ENCODE measurements at regions not wholly inside any gene's neighbourhood (a gene's known extent, or its start where the extent isn't known, plus 50 kb on each side); places are given as distances from the start of the nearest gene placed in this dataset.
A peak's percentile ranks its signal among the peaks of the same experiment; 100 is the strongest.

- Histone ChIP-seq H2AK5ac (ENCODE audit: low read length, severe bottlenecking) (no peak overlapping the region), H3K27ac (ENCODE audit: low read length, poor library complexity, severe bottlenecking) (no peak overlapping the region), H3K23ac (ENCODE audit: low read length in 2 of 2) (no peak overlapping the region), H3K79me1 (replicated peaks; ENCODE audit: low read length, poor library complexity, severe bottlenecking) (no peaks in the 10 kb centered on the region), H2BK120ac (ENCODE audit: low read depth, low read length) (no peak overlapping the region), H2BK12ac (ENCODE audit: low read length in 2 of 2) (no peak overlapping the region), H3K4ac (ENCODE audit: low read depth in 1 of 2, low read length in 2 of 2) (no peak overlapping the region), H3K4me3 (ENCODE audit: insufficient read depth in 1 of 2, low read depth in 1 of 2, low read length in 2 of 2) (no peak overlapping the region), H3K9me3 (ENCODE audit: control insufficient read depth, low read length) (peaks cover 9% of the 10 kb centered on the region), H4K8ac (ENCODE audit: low read length) (no peak overlapping the region), H3K18ac (ENCODE audit: low read depth in 1 of 2, low read length in 2 of 2) (no peak overlapping the region), H2BK5ac (ENCODE audit: low read depth, low read length, poor library complexity, severe bottlenecking) (no peak overlapping the region), H3K4me1 (ENCODE audit: control insufficient read depth, insufficient read depth, low read depth, low read length) (no peaks in the 10 kb centered on the region), H2BK15ac (ENCODE audit: low read depth, poor library complexity, severe bottlenecking) (no peak overlapping the region), H2AFZ (ENCODE audit: low read depth, low read length) (no peak overlapping the region), H3K9ac (ENCODE audit: low read length) (no peak overlapping the region), H4K91ac (ENCODE audit: low read length) (no peak overlapping the region), H3K14ac (ENCODE audit: low read length in 2 of 2) (no peak overlapping the region), H3K36me3 (ENCODE audit: control insufficient read depth in 1 of 2, insufficient read depth in 2 of 2, low read depth in 1 of 2, low read length in 2 of 2) (no peaks in the 10 kb centered on the region), H3K27me3 (ENCODE audit: control insufficient read depth in 1 of 2, insufficient read depth in 1 of 2, low read length in 2 of 2) (peaks cover 0 to 5% of the 10 kb centered on the region in 2 experiments), H3K4me2 (ENCODE audit: low read length, poor library complexity, severe bottlenecking) (no peak overlapping the region)
- DNase-seq, result no peak
- 88% methylated on average over 2 of the region's 5 CpGs for WGBS
Measured at GRCh38 chr6:14278006-14278405, 160.4 kb downstream of the CD83 start.

GRCh38 chr6:14278446-14278845, 160.9 kb downstream of the CD83 start:
- no peaks in the 10 kb centered on the region for H3K4me1 ChIP-seq (ENCODE audit: control insufficient read depth, insufficient read depth, low read depth, low read length)
- H3K4me2 ChIP-seq (ENCODE audit: low read length, poor library complexity, severe bottlenecking), result no peak overlapping the region
- H4K8ac ChIP-seq (ENCODE audit: low read length), result no peak overlapping the region
- H3K9ac ChIP-seq (ENCODE audit: low read length), result no peak overlapping the region
- no peak overlapping the region for H2AFZ ChIP-seq (ENCODE audit: low read depth, low read length)
- no peak overlapping the region for H3K4ac ChIP-seq (ENCODE audit: low read depth in 1 of 2, low read length in 2 of 2)
- H3K27ac ChIP-seq (ENCODE audit: low read length, poor library complexity, severe bottlenecking), result no peak overlapping the region
- no peaks in the 10 kb centered on the region for H3K36me3 ChIP-seq (ENCODE audit: control insufficient read depth in 1 of 2, insufficient read depth in 2 of 2, low read depth in 1 of 2, low read length in 2 of 2)
- DNase-seq, result no peak
- H3K23ac ChIP-seq (ENCODE audit: low read length in 2 of 2), result no peak overlapping the region
- no peak overlapping the region for H2BK120ac ChIP-seq (ENCODE audit: low read depth, low read length)
- peak overlapping the region; percentile 50 for H4K91ac ChIP-seq (ENCODE audit: low read length)
- H2BK12ac ChIP-seq (ENCODE audit: low read length in 2 of 2), result no peak overlapping the region
- H3K27me3 ChIP-seq (ENCODE audit: control insufficient read depth in 1 of 2, insufficient read depth in 1 of 2, low read length in 2 of 2), result peaks cover 0 to 5% of the 10 kb centered on the region in 2 experiments
- H3K4me3 ChIP-seq (ENCODE audit: insufficient read depth in 1 of 2, low read depth in 1 of 2, low read length in 2 of 2), result peak overlapping the region in 1 of 2 experiments; percentile 14
- peaks cover 9% of the 10 kb centered on the region for H3K9me3 ChIP-seq (ENCODE audit: control insufficient read depth, low read length)
- no peak overlapping the region for H3K18ac ChIP-seq (ENCODE audit: low read depth in 1 of 2, low read length in 2 of 2)
- H2BK5ac ChIP-seq (ENCODE audit: low read depth, low read length, poor library complexity, severe bottlenecking), result no peak overlapping the region
- no peak overlapping the region for H2AK5ac ChIP-seq (ENCODE audit: low read length, severe bottlenecking)
- H3K79me1 ChIP-seq (replicated peaks; ENCODE audit: low read length, poor library complexity, severe bottlenecking), result no peaks in the 10 kb centered on the region
- no peak overlapping the region for H2BK15ac ChIP-seq (ENCODE audit: low read depth, poor library complexity, severe bottlenecking)
- no peak overlapping the region for H3K14ac ChIP-seq (ENCODE audit: low read length in 2 of 2)
- 80% methylated on average over 6 of the region's 6 CpGs for WGBS

DNA sequence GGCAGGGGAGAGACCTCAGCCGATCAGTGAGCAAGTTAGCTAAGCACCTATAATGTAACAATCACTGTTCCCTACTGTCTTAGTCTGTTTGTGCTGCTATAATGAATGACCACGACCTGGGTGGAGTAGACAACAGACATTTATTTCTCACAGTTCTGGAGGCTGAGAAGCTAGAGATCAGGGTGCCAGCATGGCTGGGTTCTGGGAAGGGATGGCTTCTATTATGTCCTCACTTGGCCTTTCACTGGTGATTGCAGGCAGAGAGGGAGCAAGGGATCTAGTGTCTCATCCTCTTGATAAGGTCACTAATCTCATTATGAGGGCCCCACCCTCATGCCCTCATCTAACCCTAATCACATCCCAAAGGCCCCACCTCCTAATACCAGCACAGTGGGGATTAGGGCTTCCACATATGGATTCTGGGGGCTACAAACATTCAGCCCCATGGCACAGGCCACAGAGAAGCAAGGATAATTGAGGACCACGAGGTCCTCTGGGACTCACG, 162.5 kb downstream of the CD83 start:
- Histone ChIP-seq H3K27ac (ENCODE audit: low read length, poor library complexity, severe bottlenecking) (no peak overlapping the region), H3K14ac (ENCODE audit: low read length in 2 of 2) (no peak overlapping the region), H2BK12ac (ENCODE audit: low read length in 2 of 2) (no peak overlapping the region), H3K4me2 (ENCODE audit: low read length, poor library complexity, severe bottlenecking) (no peak overlapping the region), H3K4me3 (ENCODE audit: insufficient read depth in 1 of 2, low read depth in 1 of 2, low read length in 2 of 2) (no peak overlapping the region), H2BK120ac (ENCODE audit: low read depth, low read length) (no peak overlapping the region), H2AK5ac (ENCODE audit: low read length, severe bottlenecking) (no peak overlapping the region), H3K9ac (ENCODE audit: low read length) (no peak overlapping the region), H2BK15ac (ENCODE audit: low read depth, poor library complexity, severe bottlenecking) (no peak overlapping the region), H4K8ac (ENCODE audit: low read length) (no peak overlapping the region), H3K79me1 (replicated peaks; ENCODE audit: low read length, poor library complexity, severe bottlenecking) (no peaks in the 10 kb centered on the region), H3K18ac (ENCODE audit: low read depth in 1 of 2, low read length in 2 of 2) (no peak overlapping the region), H3K4me1 (ENCODE audit: control insufficient read depth, insufficient read depth, low read depth, low read length) (no peaks in the 10 kb centered on the region), H4K91ac (ENCODE audit: low read length) (no peak overlapping the region), H3K27me3 (ENCODE audit: control insufficient read depth in 1 of 2, insufficient read depth in 1 of 2, low read length in 2 of 2) (peaks cover 0 to 5% of the 10 kb centered on the region in 2 experiments), H2AFZ (ENCODE audit: low read depth, low read length) (no peak overlapping the region), H2BK5ac (ENCODE audit: low read depth, low read length, poor library complexity, severe bottlenecking) (no peak overlapping the region), H3K4ac (ENCODE audit: low read depth in 1 of 2, low read length in 2 of 2) (no peak overlapping the region), H3K9me3 (ENCODE audit: control insufficient read depth, low read length) (peaks cover 9% of the 10 kb centered on the region), H3K36me3 (ENCODE audit: control insufficient read depth in 1 of 2, insufficient read depth in 2 of 2, low read depth in 1 of 2, low read length in 2 of 2) (no peaks in the 10 kb centered on the region), H3K23ac (ENCODE audit: low read length in 2 of 2) (no peak overlapping the region)
- 75% methylated on average over 3 of the region's 4 CpGs for WGBS
- no peak for DNase-seq

DNA sequence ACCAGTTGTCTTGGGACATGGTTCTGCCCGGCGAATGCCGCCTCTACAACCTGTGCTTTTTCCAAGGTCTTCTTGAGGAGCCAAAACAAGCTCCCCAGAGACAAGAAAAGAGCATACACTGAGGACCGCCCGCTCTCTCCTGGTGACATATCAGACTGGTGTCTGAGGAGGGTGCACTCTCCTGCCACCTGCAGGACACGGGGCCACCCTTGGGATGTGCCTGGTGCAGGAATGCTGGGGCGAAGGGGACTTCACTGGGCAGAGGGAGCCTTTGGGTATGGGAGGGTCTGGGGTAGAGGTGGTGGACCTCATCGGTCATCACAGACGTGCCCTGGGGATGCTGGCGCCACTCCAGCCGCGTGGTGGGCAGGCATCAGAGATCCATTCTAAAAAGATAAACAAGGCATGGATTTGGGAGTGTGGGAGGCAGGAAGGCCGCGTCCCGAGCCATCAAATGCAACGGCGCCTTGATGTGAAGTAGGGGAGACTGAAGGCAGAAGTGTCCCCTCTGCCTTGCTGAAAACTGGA, 163.3 kb downstream of the CD83 start:
- H3K23ac ChIP-seq (ENCODE audit: low read length in 2 of 2), result peak overlapping the region in 1 of 2 experiments; percentile 50
- no peak overlapping the region for H3K27ac ChIP-seq (ENCODE audit: low read length, poor library complexity, severe bottlenecking)
- H3K27me3 ChIP-seq (ENCODE audit: control insufficient read depth in 1 of 2, insufficient read depth in 1 of 2, low read length in 2 of 2), result peaks cover 0 to 5% of the 10 kb centered on the region in 2 experiments
- no peak overlapping the region for H3K4me2 ChIP-seq (ENCODE audit: low read length, poor library complexity, severe bottlenecking)
- no peak overlapping the region for H3K4ac ChIP-seq (ENCODE audit: low read depth in 1 of 2, low read length in 2 of 2)
- WGBS, result 90% methylated on average over 17 of the region's 17 CpGs
- no peak overlapping the region for H2BK15ac ChIP-seq (ENCODE audit: low read depth, poor library complexity, severe bottlenecking)
- H3K36me3 ChIP-seq (ENCODE audit: control insufficient read depth in 1 of 2, insufficient read depth in 2 of 2, low read depth in 1 of 2, low read length in 2 of 2), result no peaks in the 10 kb centered on the region
- DNase-seq, result no peak
- H4K91ac ChIP-seq (ENCODE audit: low read length), result no peak overlapping the region
- no peak overlapping the region for H3K4me3 ChIP-seq (ENCODE audit: insufficient read depth in 1 of 2, low read depth in 1 of 2, low read length in 2 of 2)
- peaks cover 9% of the 10 kb centered on the region for H3K9me3 ChIP-seq (ENCODE audit: control insufficient read depth, low read length)
- no peak overlapping the region for H4K8ac ChIP-seq (ENCODE audit: low read length)
- H2BK12ac ChIP-seq (ENCODE audit: low read length in 2 of 2), result no peak overlapping the region
- no peak overlapping the region for H3K9ac ChIP-seq (ENCODE audit: low read length)
- no peak overlapping the region for H2AK5ac ChIP-seq (ENCODE audit: low read length, severe bottlenecking)
- H3K4me1 ChIP-seq (ENCODE audit: control insufficient read depth, insufficient read depth, low read depth, low read length), result no peaks in the 10 kb centered on the region
- no peaks in the 10 kb centered on the region for H3K79me1 ChIP-seq (replicated peaks; ENCODE audit: low read length, poor library complexity, severe bottlenecking)
- H2BK120ac ChIP-seq (ENCODE audit: low read depth, low read length), result no peak overlapping the region
- no peak overlapping the region for H3K14ac ChIP-seq (ENCODE audit: low read length in 2 of 2)
- peak overlapping the region in 1 of 2 experiments; percentile 38 for H3K18ac ChIP-seq (ENCODE audit: low read depth in 1 of 2, low read length in 2 of 2)
- no peak overlapping the region for H2AFZ ChIP-seq (ENCODE audit: low read depth, low read length)
- no peak overlapping the region for H2BK5ac ChIP-seq (ENCODE audit: low read depth, low read length, poor library complexity, severe bottlenecking)

All from mesenchymal stem cell (in vitro differentiated cells and primary cell).